ENCODE measurements at regions not wholly inside any gene's neighbourhood (a gene's known extent, or its start where the extent isn't known, plus 50 kb on each side); places are given as distances from the start of the nearest gene placed in this dataset.

DNA sequence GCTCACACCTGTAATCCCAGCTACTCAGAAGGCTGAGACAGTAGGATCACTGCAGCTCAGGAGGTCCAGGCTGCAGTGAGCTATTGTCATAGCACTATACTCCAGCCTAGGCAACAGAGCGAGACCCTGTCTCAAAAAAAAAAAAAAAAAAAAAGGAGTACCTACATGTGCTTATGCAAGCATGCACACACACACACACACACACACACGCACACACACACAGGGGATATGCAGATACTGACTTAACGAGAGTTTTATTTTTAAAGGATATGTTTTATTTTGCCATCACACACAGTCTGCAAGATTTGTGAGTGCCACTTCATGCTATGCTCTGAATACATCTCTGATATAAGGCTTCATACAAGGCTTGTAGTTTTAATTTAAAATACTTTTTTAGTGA, 479.3 kb downstream of the NEBL start:
- no peak for TF ChIP-seq SP4 (IDR thresholded peaks at IDR 0.05; ENCODE audit: low read length)
- TF ChIP-seq TCF12 (IDR thresholded peaks at IDR 0.05; ENCODE audit: low read depth, low read length) = no peak
- no peak for TF ChIP-seq HDAC2 (IDR thresholded peaks at IDR 0.05; ENCODE audit: borderline replicate concordance in 1 of 2, low read depth in 2 of 2, low read length in 2 of 2)
- no peak for TF ChIP-seq CTCF (IDR thresholded peaks at IDR 0.05; ENCODE audit: control extremely low read depth in 1 of 3, insufficient read depth in 1 of 3, low read depth in 1 of 3, low read length in 3 of 3)
- TF ChIP-seq RFX5 (IDR thresholded peaks at IDR 0.05; ENCODE audit: borderline replicate concordance, low read depth, low read length) = no peak
- TF ChIP-seq TAF7 (optimal IDR thresholded peaks at IDR 0.05; ENCODE audit: borderline replicate concordance, low read depth, low read length) = no peak
- TF ChIP-seq GTF2F1 (IDR thresholded peaks at IDR 0.05; ENCODE audit: borderline replicate concordance, low read depth, low read length) = no peak
- TF ChIP-seq PHF8 (conservative IDR thresholded peaks at IDR 0.05; ENCODE audit: low read depth, low read length) = no peak
- no peak for TF ChIP-seq TAF1 (IDR thresholded peaks at IDR 0.05; ENCODE audit: low read depth, low read length)
- no peak for TF ChIP-seq POLR2A (IDR thresholded peaks at IDR 0.05; ENCODE audit: control extremely low read depth in 1 of 2, low read depth in 2 of 2, low read length in 2 of 2)

All from H1 (cell line).